Skeletal muscle tissue (tissue), 3 donors: ENCODE measurements at regions not wholly inside any gene's neighbourhood (a gene's known extent, or its start where the extent isn't known, plus 50 kb on each side); places are given as distances from the start of the nearest gene placed in this dataset.

Source experiments
- H3K27ac ChIP-seq: one replicate; pipeline ENCODE4 v1.7.0; 2013; ENCODE audit warnings: mild to moderate bottlenecking, low read depth, low read length, inconsistent platforms
- H3K27me3 ChIP-seq, 3 donors: one replicate each; pipeline ENCODE4 v1.7.0; 2013; ENCODE audit warnings: low read length in 3 of 3; ENCODE audit not compliant: control insufficient read depth in 3 of 3, insufficient read depth in 3 of 3
- H3K36me3 ChIP-seq, 3 donors: one replicate each; pipeline ENCODE4 v1.7.0; 2013; ENCODE audit warnings: low read length in 3 of 3; ENCODE audit not compliant: control insufficient read depth in 3 of 3, insufficient read depth in 3 of 3
- H3K4me1 ChIP-seq, 3 donors: one replicate each; pipeline ENCODE4 v1.7.0; 2013; ENCODE audit warnings: low read length in 3 of 3, mild to moderate bottlenecking in 3 of 3; ENCODE audit not compliant: control insufficient read depth in 3 of 3, insufficient read depth in 3 of 3
- H3K4me3 ChIP-seq, 3 donors: one replicate each; pipeline ENCODE4 v1.7.0; 2013; ENCODE audit warnings: low read length in 3 of 3
- H3K9ac ChIP-seq, 3 donors: one replicate each; pipeline ENCODE4 v1.7.0; 2013; ENCODE audit warnings: low read length in 3 of 3, mild to moderate bottlenecking in 3 of 3, moderate library complexity in 2 of 3, low read depth in 1 of 3
- H3K9me3 ChIP-seq, 3 donors: one replicate each; pipeline ENCODE4 v1.7.0; 2013; ENCODE audit warnings: low read length in 3 of 3; ENCODE audit not compliant: control insufficient read depth in 3 of 3
- donor health status: Osteomylitis.

DNA sequence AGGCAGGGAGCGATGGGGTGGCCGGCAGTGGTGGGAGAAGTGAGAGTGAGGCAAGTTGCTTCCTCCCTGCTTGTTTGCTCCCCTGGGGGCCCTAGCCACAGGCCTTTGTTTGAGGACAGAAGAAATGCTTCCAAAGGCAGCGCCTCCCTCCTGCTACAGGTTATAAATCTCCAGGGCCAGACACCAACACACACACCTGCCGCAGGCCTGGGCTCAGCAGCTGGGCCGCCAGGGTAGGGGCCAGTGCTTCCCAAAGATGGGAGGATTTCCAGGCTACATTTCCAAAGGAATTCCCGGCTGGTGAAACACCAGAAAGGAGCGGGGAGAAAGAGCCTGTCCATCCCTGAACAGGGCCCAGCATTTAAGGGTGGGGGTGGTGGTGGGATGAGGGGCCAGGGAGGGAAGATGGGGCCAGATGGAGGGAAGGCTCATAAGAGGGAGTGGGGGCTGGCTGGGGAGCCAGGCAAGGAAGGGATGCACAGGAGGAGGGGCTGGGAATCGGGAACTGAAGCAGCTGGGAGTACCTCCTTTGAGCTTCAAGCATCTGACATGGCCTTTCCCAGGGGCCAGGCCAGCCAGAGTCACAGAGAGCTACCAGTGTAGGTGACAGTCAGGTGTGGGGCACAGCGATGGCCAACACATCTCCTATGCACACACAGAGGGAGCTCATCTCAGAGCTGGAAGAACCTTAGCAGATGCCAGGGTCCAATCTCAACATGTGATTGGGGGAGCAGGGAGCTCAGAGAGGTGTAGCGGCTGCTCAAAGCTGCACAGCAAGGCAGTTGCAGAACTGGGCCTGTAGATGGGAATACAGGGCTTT, 143.9 kb downstream of the PJA1 start:
- peaks cover 0 to 8% (median 0%) of the 10 kb centered on the region in 3 donors for H3K27me3 ChIP-seq
- peaks cover 7 to 19% (median 8%) of the 10 kb centered on the region in 3 donors for H3K4me1 ChIP-seq
- no peaks in the 10 kb centered on the region for H3K36me3 ChIP-seq
- no peaks in the 10 kb centered on the region for H3K9me3 ChIP-seq
- H3K4me3 ChIP-seq, result no peak overlapping the region
- no peak overlapping the region for H3K27ac ChIP-seq
- no peak overlapping the region for H3K9ac ChIP-seq

DNA sequence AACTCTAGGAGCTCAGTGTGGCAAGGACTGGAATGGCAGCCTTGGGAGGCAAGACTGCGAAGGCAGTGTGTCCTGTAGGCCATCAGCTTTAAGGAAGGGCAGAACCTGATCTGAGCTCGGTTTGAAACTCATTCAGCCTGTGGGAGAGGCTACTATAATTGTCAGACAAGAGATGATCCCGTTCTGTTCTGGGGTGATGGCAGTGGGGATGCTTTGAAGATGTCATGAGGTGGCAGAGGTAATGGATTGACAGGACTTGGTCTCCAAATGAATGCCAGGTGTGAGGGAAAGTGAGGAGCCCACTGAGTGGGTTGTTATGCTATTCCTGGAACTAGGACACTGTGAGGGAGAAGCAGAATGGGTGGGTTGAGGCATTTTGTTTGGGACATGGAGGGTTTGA, 144.9 kb downstream of the PJA1 start:
- Histone ChIP-seq H3K4me3 (no peak overlapping the region), H3K27me3 (peaks cover 0 to 9% (median 0%) of the 10 kb centered on the region in 3 donors), H3K27ac (no peak overlapping the region), H3K36me3 (no peaks in the 10 kb centered on the region), H3K4me1 (peaks cover 7 to 21% (median 8%) of the 10 kb centered on the region in 3 donors), H3K9ac (no peak overlapping the region), H3K9me3 (no peaks in the 10 kb centered on the region)

DNA sequence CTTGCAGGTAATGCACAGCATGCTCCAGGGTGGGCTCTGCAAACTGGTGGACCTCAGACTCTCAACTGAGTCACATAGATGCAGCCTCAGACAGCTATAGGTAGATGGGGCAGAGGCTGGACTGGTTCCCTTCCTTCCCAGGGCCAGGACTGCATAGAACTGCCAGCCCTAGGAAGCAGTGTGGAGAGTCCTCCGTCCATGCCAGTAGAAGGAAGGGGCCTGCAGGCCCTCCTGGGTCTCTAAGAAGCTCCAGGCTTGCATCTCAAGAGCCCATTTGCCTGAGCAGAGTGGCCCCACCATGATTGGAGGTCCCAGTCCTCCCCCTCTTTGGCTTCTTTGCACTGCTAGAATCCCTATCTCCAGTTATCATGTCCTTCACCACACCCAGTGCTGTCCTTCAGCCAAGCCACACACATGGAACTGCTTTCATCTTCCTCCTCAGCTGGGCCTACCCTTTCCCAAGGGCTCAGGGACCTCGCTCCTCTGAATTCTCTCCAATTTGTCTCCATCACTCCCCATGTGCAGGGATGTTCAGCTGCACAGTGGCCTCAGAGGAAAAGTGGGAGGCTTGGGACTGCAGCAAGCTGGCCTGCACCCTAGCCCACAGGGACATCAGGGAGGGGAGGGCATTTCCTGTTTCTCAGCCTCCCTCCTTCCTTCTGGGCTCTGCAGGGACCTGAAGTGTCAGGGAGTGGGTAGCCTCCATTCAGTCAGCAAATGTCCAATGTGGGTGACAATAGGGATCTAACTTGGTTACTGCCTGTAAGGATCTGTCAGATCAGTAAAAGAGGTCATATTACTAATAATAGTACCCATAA, 146.0 kb downstream of the PJA1 start:
- Histone ChIP-seq H3K4me3 (no peak overlapping the region), H3K4me1 (peaks cover 3 to 20% (median 8%) of the 10 kb centered on the region in 3 donors), H3K9me3 (no peaks in the 10 kb centered on the region), H3K27me3 (peaks cover 0 to 12% (median 0%) of the 10 kb centered on the region in 3 donors), H3K9ac (no peak overlapping the region), H3K27ac (no peak overlapping the region), H3K36me3 (no peaks in the 10 kb centered on the region)

DNA sequence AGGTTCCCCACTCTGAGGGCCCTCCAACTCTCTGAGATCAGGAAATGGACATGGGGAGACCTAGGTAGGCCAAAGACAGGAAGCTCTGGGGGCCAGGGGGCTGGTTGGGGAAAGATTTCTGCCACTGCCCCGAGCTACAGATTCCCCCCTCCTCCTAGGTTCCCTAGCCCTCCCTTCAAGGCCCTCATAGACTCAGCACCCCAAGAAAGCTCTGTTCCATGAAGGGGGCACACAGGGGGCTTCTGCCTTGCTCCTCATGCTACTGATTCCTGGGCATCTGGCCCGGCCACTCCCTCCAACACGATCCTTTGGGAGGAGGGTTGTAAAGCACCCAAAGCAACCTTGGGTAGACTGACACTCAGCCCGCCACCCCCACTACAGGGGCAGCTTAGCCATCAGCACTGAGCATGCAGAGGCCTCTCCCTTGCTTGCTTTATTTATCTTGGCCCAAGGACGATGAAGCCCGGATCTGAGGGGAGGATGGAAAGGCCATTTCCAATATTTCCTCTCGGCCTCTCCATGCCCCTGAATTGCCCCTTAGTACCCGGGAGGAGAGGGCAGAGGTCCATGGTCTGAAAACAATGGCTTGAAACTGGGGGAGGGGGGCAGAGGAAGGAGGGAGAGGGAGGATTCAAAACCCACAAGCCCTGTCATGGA, 146.7 kb downstream of the PJA1 start:
- no peaks in the 10 kb centered on the region for H3K9me3 ChIP-seq
- peaks cover 0 to 20% (median 8%) of the 10 kb centered on the region in 3 donors for H3K4me1 ChIP-seq
- H3K36me3 ChIP-seq, result no peaks in the 10 kb centered on the region
- peaks cover 0 to 16% (median 0%) of the 10 kb centered on the region in 3 donors for H3K27me3 ChIP-seq
- H3K27ac ChIP-seq, result no peak overlapping the region
- no peak overlapping the region for H3K9ac ChIP-seq
- no peak overlapping the region for H3K4me3 ChIP-seq

DNA sequence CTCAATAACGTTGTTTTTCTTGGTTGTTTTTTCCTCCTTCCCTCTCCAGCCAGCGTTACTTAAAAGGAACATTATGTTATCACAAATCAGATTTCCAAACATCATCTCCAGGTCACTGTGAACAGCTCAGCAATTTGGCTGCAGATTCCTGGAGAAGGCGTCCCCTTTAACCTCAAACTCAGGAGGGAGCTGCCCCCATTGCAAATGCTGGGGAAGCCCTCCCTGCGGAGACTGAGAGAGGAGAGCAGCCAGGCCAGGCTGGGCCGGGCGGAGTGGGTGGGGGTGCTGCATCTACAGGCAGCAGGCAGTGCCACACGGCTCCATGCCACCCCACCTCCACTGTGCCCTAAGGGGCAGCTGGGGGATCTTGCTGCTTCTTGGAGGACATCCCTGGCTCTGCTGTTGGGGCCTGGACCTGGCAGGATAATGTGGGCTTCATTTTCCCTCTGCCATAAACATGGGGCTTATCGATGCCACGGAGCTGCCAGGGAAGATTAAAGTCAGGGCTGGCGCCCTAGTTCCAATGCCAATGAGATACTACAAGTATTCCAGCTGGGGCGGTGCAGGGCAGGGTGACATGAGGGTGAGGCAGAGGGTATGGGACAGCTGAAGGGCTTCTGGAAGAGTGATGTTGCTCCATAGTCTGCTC, 148.8 kb downstream of the PJA1 start:
- H3K27ac ChIP-seq, result no peak overlapping the region
- no peaks in the 10 kb centered on the region for H3K36me3 ChIP-seq
- no peak overlapping the region for H3K4me3 ChIP-seq
- peaks cover 0 to 20% (median 8%) of the 10 kb centered on the region in 3 donors for H3K4me1 ChIP-seq
- no peak overlapping the region for H3K9ac ChIP-seq
- peaks cover 0 to 23% (median 0%) of the 10 kb centered on the region in 3 donors for H3K27me3 ChIP-seq
- H3K9me3 ChIP-seq, result no peaks in the 10 kb centered on the region

DNA sequence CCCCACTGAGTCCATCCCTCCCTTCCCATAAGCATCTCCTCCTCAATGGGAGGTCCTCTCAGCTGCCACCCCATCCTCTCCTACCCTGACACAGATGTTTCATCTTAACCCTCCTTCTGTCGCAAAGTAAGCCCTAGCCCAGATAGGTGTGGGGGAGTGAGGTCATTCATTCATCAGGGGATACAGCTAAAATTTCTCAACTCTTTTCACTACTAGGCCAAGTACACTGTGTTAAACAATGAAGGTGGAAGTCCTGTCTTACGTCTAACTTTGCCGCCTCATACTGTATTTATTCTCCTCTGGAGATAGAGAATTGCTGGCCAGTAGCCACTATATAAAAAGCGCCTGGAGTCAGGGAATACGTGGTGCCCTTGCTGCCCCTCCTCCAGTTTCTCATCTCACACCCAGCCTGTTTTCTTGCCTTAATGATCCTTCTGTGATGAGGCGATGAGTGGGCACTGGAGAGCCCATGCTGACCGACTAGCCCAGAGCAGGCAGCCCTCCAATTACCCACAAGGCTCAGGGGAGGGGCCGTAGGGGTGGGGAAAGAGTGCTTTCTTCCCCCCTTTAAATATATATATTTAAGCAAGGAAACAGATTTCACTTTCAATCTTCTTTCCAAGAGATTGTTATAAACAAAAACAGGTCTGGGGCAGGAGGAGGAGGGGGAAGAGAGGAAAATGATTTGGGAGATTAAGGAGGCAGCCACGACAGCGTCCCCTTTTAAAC, 149.5 kb downstream of the PJA1 start:
- Histone ChIP-seq H3K4me3 (no peak overlapping the region), H3K36me3 (no peaks in the 10 kb centered on the region), H3K9me3 (no peaks in the 10 kb centered on the region), H3K4me1 (peaks cover 0 to 20% (median 8%) of the 10 kb centered on the region in 3 donors), H3K9ac (no peak overlapping the region), H3K27me3 (peaks cover 0 to 23% (median 0%) of the 10 kb centered on the region in 3 donors), H3K27ac (no peak overlapping the region)

DNA sequence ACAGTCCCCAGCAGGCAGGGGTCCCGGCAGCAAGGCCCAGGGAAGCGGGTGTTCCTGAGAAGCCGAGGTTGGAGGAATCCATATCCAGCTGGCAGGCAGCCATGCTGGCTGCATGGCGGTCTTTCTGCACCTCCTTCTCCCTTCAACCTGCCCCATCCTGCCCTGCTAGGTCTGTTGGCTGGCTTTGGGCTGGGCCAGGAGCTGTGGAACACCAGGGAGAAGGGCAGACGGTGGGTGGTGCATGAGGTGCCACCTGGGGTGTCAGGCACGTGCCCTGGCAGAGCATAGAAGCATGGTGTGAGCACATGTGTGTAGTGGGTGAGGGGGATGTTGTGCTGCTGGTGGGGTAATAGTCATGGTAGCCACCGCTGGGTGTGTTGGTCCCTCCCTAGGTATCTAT, 150.1 kb downstream of the PJA1 start:
- peaks cover 0 to 20% (median 8%) of the 10 kb centered on the region in 3 donors for H3K4me1 ChIP-seq
- H3K4me3 ChIP-seq, result no peak overlapping the region
- H3K9ac ChIP-seq, result no peak overlapping the region
- no peak overlapping the region for H3K27ac ChIP-seq
- no peaks in the 10 kb centered on the region for H3K9me3 ChIP-seq
- H3K36me3 ChIP-seq, result no peaks in the 10 kb centered on the region
- peaks cover 0 to 23% (median 0%) of the 10 kb centered on the region in 3 donors for H3K27me3 ChIP-seq

DNA sequence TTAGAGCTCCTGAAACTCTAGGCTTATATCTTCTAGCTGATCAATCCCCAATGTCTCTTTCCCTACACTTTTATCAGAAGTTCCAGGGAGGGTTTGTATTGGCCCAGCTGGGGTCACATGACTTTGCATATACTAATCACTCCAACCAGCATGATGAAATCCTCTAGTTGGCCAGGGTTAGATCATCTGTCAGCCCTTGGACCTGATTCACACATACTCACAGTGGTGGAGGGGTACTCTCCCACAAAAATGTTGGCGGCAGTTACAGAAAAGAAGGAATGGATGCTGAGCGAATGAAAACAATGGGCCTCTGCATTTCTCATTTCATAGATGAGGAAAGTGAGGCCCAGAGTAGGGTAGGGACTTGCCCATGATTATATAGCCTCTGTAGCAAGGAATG, 151.1 kb downstream of the PJA1 start:
- Histone ChIP-seq H3K4me1 (peaks cover 0 to 16% (median 4%) of the 10 kb centered on the region in 3 donors), H3K9ac (no peak overlapping the region), H3K9me3 (no peaks in the 10 kb centered on the region), H3K27me3 (peaks cover 0 to 21% (median 0%) of the 10 kb centered on the region in 3 donors), H3K36me3 (no peaks in the 10 kb centered on the region), H3K27ac (no peak overlapping the region), H3K4me3 (no peak overlapping the region)

DNA sequence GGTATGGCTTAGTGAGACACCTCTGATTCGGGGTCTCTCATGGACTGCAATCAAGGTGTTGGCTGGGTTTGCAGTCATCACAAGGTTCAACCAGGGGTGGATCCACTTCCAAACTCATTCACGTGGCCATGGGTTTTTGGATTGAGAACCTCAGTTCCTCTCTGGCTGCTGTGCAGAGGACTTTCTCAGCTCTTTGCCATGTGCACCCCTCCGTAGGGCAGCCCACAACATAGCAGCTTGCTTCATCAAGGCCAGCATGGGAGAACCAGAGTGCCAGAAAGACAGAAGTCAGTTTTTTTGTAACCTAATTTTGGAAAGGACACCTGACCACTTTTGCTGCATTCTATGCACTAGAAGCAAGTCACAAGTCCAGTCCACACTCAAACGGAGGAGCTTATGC, 154.9 kb downstream of the PJA1 start:
- Histone ChIP-seq H3K4me1 (peaks cover 0 to 2% (median 0%) of the 10 kb centered on the region in 3 donors), H3K27ac (no peak overlapping the region), H3K9ac (no peak overlapping the region), H3K4me3 (no peak overlapping the region), H3K36me3 (no peaks in the 10 kb centered on the region), H3K9me3 (no peaks in the 10 kb centered on the region), H3K27me3 (peaks cover 0 to 15% (median 0%) of the 10 kb centered on the region in 3 donors)
